ENCODE measurements at regions not wholly inside any gene's neighbourhood (a gene's known extent, or its start where the extent isn't known, plus 50 kb on each side); places are given as distances from the start of the nearest gene placed in this dataset.
A peak's percentile ranks its signal among the peaks of the same experiment; 100 is the strongest.

GRCh38 chrX:45445745-45446412, 245.2 kb upstream of the DIPK2B start:
- Histone ChIP-seq H3K79me2 (ENCODE audit: control insufficient read depth, insufficient read depth, low read length) (no peaks in the 10 kb centered on the region), H3K4me3 (ENCODE audit: control insufficient read depth in 2 of 3, extremely low read depth in 1 of 3, insufficient read depth in 2 of 3, low read depth in 1 of 3, low read length in 3 of 3) (no peak overlapping the region), H3K4me1 (ENCODE audit: control insufficient read depth, extremely low read depth, insufficient read depth, low read length) (peaks cover 30% of the 10 kb centered on the region), H3K9ac (ENCODE audit: control insufficient read depth, extremely low read depth, insufficient read depth, low read length) (no peak overlapping the region), H3K27ac (ENCODE audit: control insufficient read depth, insufficient read depth, low read length) (peak overlapping the region; percentile 13), H3K4me2 (ENCODE audit: control insufficient read depth, extremely low read depth, insufficient read depth, low read depth, low read length) (no peak overlapping the region), H2AFZ (ENCODE audit: control insufficient read depth, low read length) (no peak overlapping the region), H3K9me1 (ENCODE audit: control insufficient read depth, extremely low read depth, insufficient read depth, low read length) (no peaks in the 10 kb centered on the region), H4K20me1 (ENCODE audit: control insufficient read depth, extremely low read depth, insufficient read depth, low read length) (no peaks in the 10 kb centered on the region), H3K9me3 (ENCODE audit: control insufficient read depth, low read depth, low read length) (no peaks in the 10 kb centered on the region), H3K36me3 (ENCODE audit: control insufficient read depth in 2 of 2, extremely low read depth in 1 of 2, insufficient read depth in 2 of 2, low read length in 2 of 2) (no peaks in the 10 kb centered on the region), H3K27me3 (ENCODE audit: control insufficient read depth, extremely low read depth, insufficient read depth, low read length) (no peaks in the 10 kb centered on the region)
- dilution Hi-C loops (cut with MboI; ENCODE audit: extremely low pct_ligation_motif_present, low sequenced_read_pairs): no loop called here
- DNase-seq (ENCODE audit: low read depth, low spot score) (peak; percentile 33), FAIRE-seq (peak; percentile 83)
- no peak for TF ChIP-seq EZH2 (IDR thresholded peaks at IDR 0.05; ENCODE audit: low read length)

- dilution Hi-C loops (cut with MboI; ENCODE audit: extremely low pct_ligation_motif_present, low sequenced_read_pairs): no loop called here
- Histone ChIP-seq H3K9me3 (ENCODE audit: control insufficient read depth, low read depth, low read length) (no peaks in the 10 kb centered on the region), H3K36me3 (ENCODE audit: control insufficient read depth in 2 of 2, extremely low read depth in 1 of 2, insufficient read depth in 2 of 2, low read length in 2 of 2) (no peaks in the 10 kb centered on the region), H2AFZ (ENCODE audit: control insufficient read depth, low read length) (no peak overlapping the region), H4K20me1 (ENCODE audit: control insufficient read depth, extremely low read depth, insufficient read depth, low read length) (no peaks in the 10 kb centered on the region), H3K4me1 (ENCODE audit: control insufficient read depth, extremely low read depth, insufficient read depth, low read length) (peaks cover 25% of the 10 kb centered on the region), H3K9ac (ENCODE audit: control insufficient read depth, extremely low read depth, insufficient read depth, low read length) (no peak overlapping the region), H3K79me2 (ENCODE audit: control insufficient read depth, insufficient read depth, low read length) (no peaks in the 10 kb centered on the region), H3K9me1 (ENCODE audit: control insufficient read depth, extremely low read depth, insufficient read depth, low read length) (no peaks in the 10 kb centered on the region), H3K4me2 (ENCODE audit: control insufficient read depth, extremely low read depth, insufficient read depth, low read depth, low read length) (no peak overlapping the region), H3K4me3 (ENCODE audit: control insufficient read depth in 2 of 3, extremely low read depth in 1 of 3, insufficient read depth in 2 of 3, low read depth in 1 of 3, low read length in 3 of 3) (no peak overlapping the region), H3K27me3 (ENCODE audit: control insufficient read depth, extremely low read depth, insufficient read depth, low read length) (no peaks in the 10 kb centered on the region), H3K27ac (ENCODE audit: control insufficient read depth, insufficient read depth, low read length) (no peak overlapping the region)
- FAIRE-seq: no peak
- DNase-seq (ENCODE audit: low read depth, low spot score): no peak
- TF ChIP-seq CTCF (optimal IDR thresholded peaks at IDR 0.05 in 1 of 3, IDR thresholded peaks at IDR 0.05 in 1 of 3, conservative IDR thresholded peaks at IDR 0.05 in 1 of 3; ENCODE audit: extremely low read depth in 1 of 3, insufficient read depth in 2 of 3, low read length in 3 of 3): no peak
- TF ChIP-seq EZH2 (IDR thresholded peaks at IDR 0.05; ENCODE audit: low read length): no peak
These were observed 236.5 kb upstream of the DIPK2B start for GRCh38 chrX:45437186-45437585.

GRCh38 chrX:45435481-45435880, 234.8 kb upstream of the DIPK2B start:
- Histone ChIP-seq H3K9me1 (ENCODE audit: control insufficient read depth, extremely low read depth, insufficient read depth, low read length) (no peaks in the 10 kb centered on the region), H2AFZ (ENCODE audit: control insufficient read depth, low read length) (no peak overlapping the region), H3K27me3 (ENCODE audit: control insufficient read depth, extremely low read depth, insufficient read depth, low read length) (no peaks in the 10 kb centered on the region), H3K9ac (ENCODE audit: control insufficient read depth, extremely low read depth, insufficient read depth, low read length) (peak overlapping the region; percentile 51), H3K4me1 (ENCODE audit: control insufficient read depth, extremely low read depth, insufficient read depth, low read length) (peaks cover 25% of the 10 kb centered on the region), H3K4me2 (ENCODE audit: control insufficient read depth, extremely low read depth, insufficient read depth, low read depth, low read length) (peak overlapping the region; percentile 23), H3K36me3 (ENCODE audit: control insufficient read depth in 2 of 2, extremely low read depth in 1 of 2, insufficient read depth in 2 of 2, low read length in 2 of 2) (no peaks in the 10 kb centered on the region), H4K20me1 (ENCODE audit: control insufficient read depth, extremely low read depth, insufficient read depth, low read length) (no peaks in the 10 kb centered on the region), H3K79me2 (ENCODE audit: control insufficient read depth, insufficient read depth, low read length) (no peaks in the 10 kb centered on the region), H3K27ac (ENCODE audit: control insufficient read depth, insufficient read depth, low read length) (peak overlapping the region; percentile 53), H3K4me3 (ENCODE audit: control insufficient read depth in 2 of 3, extremely low read depth in 1 of 3, insufficient read depth in 2 of 3, low read depth in 1 of 3, low read length in 3 of 3) (peak overlapping the region in 2 of 3 experiments; percentile 33 to 54), H3K9me3 (ENCODE audit: control insufficient read depth, low read depth, low read length) (no peaks in the 10 kb centered on the region)
- dilution Hi-C loops (cut with MboI; ENCODE audit: extremely low pct_ligation_motif_present, low sequenced_read_pairs): no loop called here
- TF ChIP-seq CTCF (optimal IDR thresholded peaks at IDR 0.05 in 1 of 3, IDR thresholded peaks at IDR 0.05 in 1 of 3, conservative IDR thresholded peaks at IDR 0.05 in 1 of 3; ENCODE audit: extremely low read depth in 1 of 3, insufficient read depth in 2 of 3, low read length in 3 of 3): no peak
- no peak for TF ChIP-seq EZH2 (IDR thresholded peaks at IDR 0.05; ENCODE audit: low read length)
- DNase-seq (ENCODE audit: low read depth, low spot score) (no peak), FAIRE-seq (no peak)
